Anterior cingulate cortex (tissue), 58 donors: ENCODE measurements at regions not wholly inside any gene's neighbourhood (a gene's known extent, or its start where the extent isn't known, plus 50 kb on each side); places are given as distances from the start of the nearest gene placed in this dataset.

ENCODE experiments used
- DNase-seq, 58 donors: peaks; one replicate each; lab custom pipeline; 2025; lab: John Stamatoyannopoulos, UW

GRCh38 chr7:46747869-46748576, 827.0 kb upstream of the IGFBP3 start:
- DNase-seq, result no peak

DNA sequence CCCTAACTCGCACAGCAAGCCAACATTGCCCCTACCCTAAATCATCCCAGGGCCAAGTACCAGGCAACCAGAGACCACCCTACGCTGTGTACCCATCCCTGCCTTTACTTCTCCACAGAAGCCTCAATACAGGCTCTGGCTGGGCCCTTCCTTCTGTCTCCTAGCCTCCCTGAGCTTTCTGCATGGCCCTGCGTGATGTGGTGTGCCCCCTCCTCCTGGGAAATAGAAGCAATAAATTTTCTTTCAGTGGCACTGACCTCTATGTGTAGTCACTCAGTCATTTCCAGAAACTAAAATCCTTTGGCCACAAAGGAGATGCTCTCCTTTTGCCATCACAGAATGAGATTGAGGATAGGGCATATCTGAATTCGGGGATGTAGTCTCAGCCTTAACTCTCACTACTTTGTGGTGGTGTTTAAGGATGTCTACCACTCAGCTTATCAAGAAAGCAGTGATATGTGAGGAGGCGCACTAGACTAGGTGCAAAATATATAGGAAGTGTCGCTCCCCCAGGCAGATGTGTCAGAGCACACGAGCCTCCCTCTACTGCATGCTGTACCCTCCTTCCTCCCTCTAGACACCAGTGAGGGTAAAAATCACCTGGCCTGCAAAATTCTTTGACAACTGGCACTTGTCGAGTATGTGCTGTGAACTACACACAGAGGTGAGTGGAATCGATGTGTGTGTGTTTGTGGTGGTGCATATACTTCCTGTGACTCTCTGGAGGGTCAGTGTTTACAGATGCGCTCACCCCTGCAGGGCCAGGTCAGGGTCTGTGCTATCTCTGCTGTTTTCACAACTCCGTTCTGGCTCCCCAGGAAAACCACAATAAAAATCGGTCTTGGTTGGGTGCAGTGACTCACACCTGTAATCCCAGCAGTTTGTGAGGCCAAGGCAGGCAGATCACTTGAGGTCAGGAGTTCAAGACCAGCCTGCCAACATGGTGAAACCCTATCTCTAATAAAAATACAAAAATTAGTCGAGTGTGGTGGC, 825.9 kb upstream of the IGFBP3 start:
- no peak for DNase-seq

DNA sequence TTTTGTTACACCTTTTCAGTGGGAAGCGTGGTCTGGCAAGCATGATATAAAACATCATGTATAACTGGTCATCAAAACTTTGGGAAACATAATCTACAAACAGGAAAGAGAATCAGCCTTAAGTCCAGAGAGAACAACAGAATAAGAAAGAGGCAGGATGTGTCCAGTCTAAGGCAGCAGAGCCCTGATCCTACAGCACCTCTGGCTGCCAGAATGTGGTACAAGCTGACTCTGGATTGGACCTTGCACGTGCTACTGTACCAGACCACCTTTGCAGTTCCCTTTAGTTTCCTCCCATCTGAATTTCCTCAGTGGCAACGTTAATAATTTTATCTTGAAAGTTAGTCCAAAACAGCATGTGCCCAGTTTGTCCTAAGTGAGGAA, 824.6 kb upstream of the IGFBP3 start:
- no peak for DNase-seq

GRCh38 chr7:46744957-46745706, 824.1 kb upstream of the IGFBP3 start:
- no peak for DNase-seq

DNA sequence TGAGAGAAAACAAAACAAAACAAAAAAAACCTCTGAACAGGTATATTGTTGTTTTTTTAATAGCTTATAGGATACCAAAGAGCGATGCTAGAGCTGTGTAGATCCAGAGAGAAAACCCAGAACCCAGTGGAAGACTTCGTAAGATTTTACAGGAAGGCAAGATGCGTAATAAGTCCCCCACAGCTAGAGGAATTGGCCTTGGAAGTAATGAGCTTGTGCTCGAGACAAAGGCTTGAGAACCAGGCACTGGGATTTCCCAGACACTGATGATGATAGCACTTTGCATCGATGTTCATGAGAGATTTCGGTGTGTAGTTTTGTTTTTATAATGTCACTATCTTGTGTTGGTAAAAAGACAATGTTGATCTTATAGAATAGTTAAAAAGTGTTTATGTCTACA, 821.5 kb upstream of the IGFBP3 start:
- DNase-seq, result no peak

GRCh38 chr7:46741938-46742540, 821.0 kb upstream of the IGFBP3 start:
- no peak for DNase-seq

- no peak for DNase-seq
These were observed 820.1 kb upstream of the IGFBP3 start for GRCh38 chr7:46741181-46741580.

GRCh38 chr7:46739518-46740234, 818.6 kb upstream of the IGFBP3 start:
- DNase-seq, result no peak

DNA sequence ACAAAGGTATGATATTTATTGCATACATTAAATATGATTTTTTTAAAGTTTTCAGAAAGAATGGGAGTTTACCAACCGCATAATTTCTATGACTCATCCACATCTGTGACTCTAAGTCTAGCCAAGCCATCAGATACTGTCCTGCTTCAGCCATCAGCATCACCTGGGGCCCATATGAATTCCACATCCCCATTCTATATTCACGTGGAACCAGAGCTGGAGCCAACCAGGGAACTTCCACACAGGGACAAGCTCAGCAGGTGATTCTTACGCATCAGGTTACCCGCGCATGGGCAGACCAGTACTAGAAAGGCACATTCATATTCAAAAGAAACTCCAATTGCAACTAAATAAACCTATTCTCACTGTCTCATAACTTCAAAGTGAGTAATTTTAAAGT, 817.7 kb upstream of the IGFBP3 start:
- DNase-seq, result no peak

GRCh38 chr7:46738165-46738564, 817.1 kb upstream of the IGFBP3 start:
- DNase-seq, result no peak

DNA sequence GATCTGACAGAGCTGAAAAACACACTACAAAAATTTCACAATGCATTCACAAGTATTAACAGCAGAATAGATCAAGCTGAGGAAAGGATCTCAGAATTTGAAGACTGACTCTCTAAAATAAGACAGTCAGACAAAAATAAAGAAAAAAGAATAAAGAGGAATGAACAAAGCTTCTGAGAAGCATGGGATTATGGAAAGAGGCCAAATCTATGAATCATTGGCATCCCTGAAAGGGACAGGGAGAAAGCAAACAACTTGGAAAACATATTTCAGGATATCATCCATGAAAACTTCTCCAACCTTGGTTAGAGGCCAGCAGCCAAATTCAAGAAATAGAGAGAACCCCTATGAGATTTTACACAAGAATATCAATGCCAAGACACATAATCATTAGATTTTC, 804.8 kb upstream of the IGFBP3 start:
- no peak for DNase-seq

DNA sequence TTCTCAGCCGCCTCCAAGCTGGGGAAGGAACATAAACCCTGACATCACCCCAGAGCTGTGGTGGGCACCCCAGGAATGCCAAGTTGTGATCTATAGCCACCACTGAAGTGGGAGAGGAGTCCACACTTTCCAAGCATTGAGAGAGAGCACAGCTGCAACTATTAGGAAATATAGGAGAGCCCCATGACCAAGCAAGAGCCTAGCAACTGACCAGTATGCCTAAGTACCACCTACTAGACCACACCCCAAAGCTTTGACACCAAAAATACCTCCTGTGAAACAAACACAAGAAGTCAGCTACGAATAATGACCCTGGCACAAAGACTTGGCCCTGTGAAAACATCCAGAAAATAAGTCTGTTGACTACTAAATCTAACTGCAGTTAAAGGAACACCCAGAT, 804.1 kb upstream of the IGFBP3 start:
- no peak for DNase-seq

DNA sequence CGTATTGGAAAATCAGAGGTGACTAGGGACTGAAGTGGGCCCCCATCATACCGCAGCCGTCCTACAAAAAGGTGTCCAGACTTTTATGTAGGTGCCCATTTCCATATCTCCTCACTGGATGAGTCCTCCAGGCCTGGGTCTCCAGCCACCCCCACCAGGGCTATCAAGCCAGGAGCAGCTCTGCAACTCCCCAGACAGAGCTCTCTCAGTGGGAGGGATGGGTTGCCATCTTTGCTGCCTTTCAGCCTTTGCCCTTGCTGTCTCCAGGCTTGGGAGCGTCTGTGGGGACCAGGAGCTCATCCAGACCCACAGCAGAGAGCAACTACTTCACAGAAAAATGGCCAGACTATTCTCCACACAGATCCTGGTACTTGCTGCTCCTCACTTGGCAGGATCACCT, 802.7 kb upstream of the IGFBP3 start:
- no peak for DNase-seq

DNA sequence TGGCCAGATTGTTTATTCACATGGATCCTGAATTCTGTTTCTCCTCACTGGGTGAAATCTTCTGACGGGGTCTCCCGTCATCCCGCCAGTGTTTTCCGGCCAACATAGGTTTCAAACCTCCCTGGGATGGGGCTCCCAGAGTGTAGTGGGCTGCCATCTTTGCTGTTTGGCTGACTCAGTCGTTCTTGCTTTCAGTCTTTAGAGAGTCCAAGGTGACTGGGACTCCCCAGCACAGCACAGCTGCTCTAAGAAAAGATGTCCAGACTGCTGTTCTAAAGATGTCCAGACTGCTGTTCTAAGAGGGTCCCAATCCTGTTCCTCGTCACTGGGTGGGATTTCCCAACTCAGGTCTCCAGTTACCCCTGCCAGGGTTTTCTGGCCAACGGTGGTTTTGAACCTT, 801.9 kb upstream of the IGFBP3 start:
- DNase-seq, result no peak

GRCh38 chr7:46720761-46721160, 799.7 kb upstream of the IGFBP3 start:
- DNase-seq, result no peak

GRCh38 chr7:46719616-46720015, 798.5 kb upstream of the IGFBP3 start:
- no peak for DNase-seq

DNA sequence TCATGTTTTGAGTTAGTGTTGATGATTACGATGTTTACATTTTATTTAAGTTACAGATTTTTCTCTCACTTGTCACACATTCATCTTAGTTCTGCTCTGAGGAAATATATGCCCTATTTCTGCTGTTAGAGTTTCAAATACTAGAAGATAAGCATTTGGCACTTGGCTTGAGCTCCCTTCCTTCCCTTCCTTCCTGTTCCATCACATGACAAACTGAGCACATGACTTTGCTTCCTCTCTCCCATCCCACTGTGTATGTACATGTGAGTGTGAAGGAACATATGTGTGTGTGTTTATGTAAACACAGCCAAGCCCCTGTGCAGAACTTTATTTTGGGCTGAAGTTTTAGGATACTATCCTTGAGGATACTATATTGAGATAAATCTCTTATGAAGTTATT, 795.9 kb upstream of the IGFBP3 start:
- DNase-seq, result no peak

GRCh38 chr7:46715579-46715978, 794.5 kb upstream of the IGFBP3 start:
- DNase-seq, result no peak

DNA sequence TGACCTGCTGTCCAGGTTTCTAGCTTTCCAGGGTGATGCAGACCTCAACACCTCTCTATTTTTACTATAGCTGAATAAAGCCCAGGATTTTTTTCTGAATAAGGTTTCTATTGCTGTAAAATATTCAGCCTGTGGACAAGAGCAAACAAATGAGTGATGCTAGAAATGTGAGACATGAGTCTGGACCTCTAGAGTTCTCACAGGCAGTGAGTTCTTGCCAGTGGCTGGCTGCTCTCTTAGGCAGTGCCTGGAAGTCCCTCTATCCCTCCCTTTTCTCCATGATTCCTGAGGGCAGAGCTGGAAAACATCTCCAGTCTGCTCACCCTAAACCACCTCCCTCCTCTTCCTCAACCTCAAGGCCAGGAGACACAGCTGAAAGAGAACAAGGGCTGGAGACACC, 793.8 kb upstream of the IGFBP3 start:
- DNase-seq, result no peak
